H1 (cell line): ENCODE measurements at regions not wholly inside any gene's neighbourhood (a gene's known extent, or its start where the extent isn't known, plus 50 kb on each side); places are given as distances from the start of the nearest gene placed in this dataset.
"Not testable (repeated sequence)": the region's sequence is repeated elsewhere in the genome, so short reads cannot be mapped to it uniquely, and the experiment has no call there.

Experiments
- CTCF ChIA-PET: fragments of 300-600 bp; sonication (Branson Sonifier 250); formaldehyde crosslinking; loops from one replicate; lab custom pipeline; 2021; ENCODE audit not compliant: partially characterized antibody; lab: Charles Lee
- POLR2A ChIA-PET: fragments of 300-600 bp; sonication (Branson Sonifier 250); formaldehyde crosslinking; loops from one replicate; lab custom pipeline; 2021; ENCODE audit warnings: inconsistent platforms; ENCODE audit not compliant: partially characterized antibody; lab: Charles Lee
- DNase-seq, 2 experiments: peaks; one replicate each; pipeline versions ENCODE4 v3.0.0 to v3.0.0-alpha.2; 2010 to 2022; ENCODE audit warnings: low spot score in 2 of 2, low read depth in 1 of 2, mixed read lengths in 1 of 2
- FAIRE-seq: peaks from 2 replicates; lab custom pipeline; 2011; peaks lifted over from hg19 to GRCh38; lab: Jason Lieb, UNC
- H2AFZ ChIP-seq: 2 replicates; pipeline ENCODE4 v1.8.1; 2012; ENCODE audit warnings: low read length, inconsistent platforms
- H2AK5ac ChIP-seq: 2 replicates; pipeline ENCODE4 v1.6.1; 2013; ENCODE audit warnings: low read depth, low read length
- H2BK120ac ChIP-seq: replicated peaks from 2 replicates; pipeline ENCODE3; 2013; ENCODE audit warnings: low read depth, low read length, inconsistent platforms
- H2BK12ac ChIP-seq: 2 replicates; pipeline ENCODE4 v1.6.1; 2013; ENCODE audit warnings: low read depth, low read length
- H2BK15ac ChIP-seq: 2 replicates; pipeline ENCODE4 v1.6.1; 2013; ENCODE audit warnings: low read length
- H2BK20ac ChIP-seq: 2 replicates; pipeline ENCODE4 v1.6.1; 2013; ENCODE audit warnings: low read length
- H2BK5ac ChIP-seq: 2 replicates; pipeline ENCODE4 v1.6.1; 2013; ENCODE audit warnings: low read depth, low read length
- H3K14ac ChIP-seq: 2 replicates; pipeline ENCODE4 v1.6.1; 2013; ENCODE audit warnings: inconsistent platforms; ENCODE audit not compliant: insufficient read length
- H3K18ac ChIP-seq: 2 replicates; pipeline ENCODE4 v1.6.1; 2013; ENCODE audit warnings: low read length; ENCODE audit errors: extremely low read depth
- H3K23ac ChIP-seq: 2 replicates; pipeline ENCODE4 v1.6.1; 2013; ENCODE audit warnings: inconsistent platforms; ENCODE audit not compliant: insufficient read length
- H3K23me2 ChIP-seq: 2 replicates; pipeline ENCODE4 v1.6.1; 2013; ENCODE audit warnings: low read depth, low read length
- H3K27ac ChIP-seq: 2 replicates; pipeline ENCODE4 v1.6.1; 2011; ENCODE audit warnings: low read depth, low read length, inconsistent platforms
- H3K27me3 ChIP-seq, 4 experiments: replicated peaks in 1 of 4; 1 replicate in 1 of 4; 2 replicates in 3 of 4; pipeline versions ENCODE4 v1.6.1 to v1.8.1; 2011 to 2013; ENCODE audit warnings: low read length in 3 of 4, mild to moderate bottlenecking in 3 of 4, inconsistent platforms in 2 of 4, mixed read lengths in 2 of 4, moderate library complexity in 1 of 4; ENCODE audit not compliant: control insufficient read depth in 3 of 4, insufficient read depth in 3 of 4; ENCODE audit errors: extremely low read depth in 1 of 4
- H3K36me3 ChIP-seq, 4 experiments: 2 replicates each; pipeline versions ENCODE4 v1.6.1 to v1.8.1; 2011 to 2013; ENCODE audit warnings: mild to moderate bottlenecking in 4 of 4, low read length in 3 of 4, moderate library complexity in 2 of 4, control low read depth in 1 of 4, inconsistent platforms in 1 of 4; ENCODE audit not compliant: insufficient read depth in 4 of 4, control insufficient read depth in 2 of 4
- H3K4ac ChIP-seq: replicated peaks from 2 replicates; pipeline ENCODE3; 2013; ENCODE audit warnings: low read length, low read depth, mixed read lengths, inconsistent platforms; ENCODE audit not compliant: insufficient read length
- H3K4me1 ChIP-seq, 4 experiments: replicated peaks in 1 of 4; 1 replicate in 1 of 4; 2 replicates in 3 of 4; pipeline versions ENCODE4 v1.6.1 to v1.8.1; 2011 to 2013; ENCODE audit warnings: low read length in 3 of 4, inconsistent platforms in 2 of 4, mixed read lengths in 1 of 4; ENCODE audit not compliant: insufficient read depth in 4 of 4, control insufficient read depth in 3 of 4
- H3K4me2 ChIP-seq, 2 experiments: 2 replicates each; pipeline versions ENCODE4 v1.6.1 to v1.8.1; 2011 to 2013; ENCODE audit warnings: low read depth in 2 of 2, low read length in 2 of 2, control low read depth in 1 of 2, inconsistent platforms in 1 of 2, mild to moderate bottlenecking in 1 of 2; ENCODE audit not compliant: insufficient read depth in 1 of 2
- H3K4me3 ChIP-seq, 4 experiments: fragments of 200-600, 300-600 bp in 1 of 4; sonication (generic), shearing (Covaris generic), sonication (Bioruptor Twin) in 1 of 4; 2 replicates each; pipeline versions ENCODE4 v1.5.1 to v1.8.1; 2011 to 2016; ENCODE audit warnings: low read length in 4 of 4, low read depth in 3 of 4, control low read depth in 2 of 4, inconsistent platforms in 2 of 4, mild to moderate bottlenecking in 2 of 4, mixed read lengths in 1 of 4, moderate library complexity in 1 of 4; ENCODE audit not compliant: insufficient read depth in 2 of 4; ENCODE audit errors: extremely low read depth in 1 of 4
- H3K56ac ChIP-seq: replicated peaks from 2 replicates; pipeline ENCODE3; 2013; ENCODE audit warnings: low read depth, mild to moderate bottlenecking, mixed read lengths, low read length, inconsistent platforms; ENCODE audit not compliant: insufficient read length
- H3K79me1 ChIP-seq: 2 replicates; pipeline ENCODE4 v1.6.1; 2013; ENCODE audit warnings: low read depth, low read length, control low read depth
- H3K79me2 ChIP-seq, 2 experiments: 2 replicates each; pipeline versions ENCODE4 v1.6.1 to v1.8.1; 2012 to 2013; ENCODE audit warnings: low read length in 2 of 2, mild to moderate bottlenecking in 2 of 2, inconsistent platforms in 1 of 2; ENCODE audit not compliant: insufficient read depth in 2 of 2, control insufficient read depth in 1 of 2
- H3K9ac ChIP-seq, 4 experiments: replicated peaks in 1 of 4; 1 replicate in 1 of 4; 2 replicates in 3 of 4; pipeline versions ENCODE4 v1.6.1 to v1.8.1; 2011 to 2013; ENCODE audit warnings: low read depth in 3 of 4, low read length in 3 of 4, control low read depth in 2 of 4, mild to moderate bottlenecking in 2 of 4, moderate library complexity in 2 of 4, inconsistent platforms in 1 of 4; ENCODE audit errors: extremely low read depth in 1 of 4
- H3K9me3 ChIP-seq, 2 experiments: 2 replicates each; pipeline versions ENCODE4 v1.6.1 to v1.8.1; 2012 to 2013; ENCODE audit warnings: mild to moderate bottlenecking in 2 of 2, moderate library complexity in 2 of 2, control low read depth in 1 of 2, inconsistent platforms in 1 of 2, low read depth in 1 of 2, low read length in 1 of 2, mixed read lengths in 1 of 2; ENCODE audit not compliant: insufficient read depth in 2 of 2
- H4K20me1 ChIP-seq, 2 experiments: replicated peaks in 1 of 2; 2 replicates each; pipeline versions ENCODE3 to v1.8.1; 2011 to 2013; ENCODE audit warnings: inconsistent platforms in 2 of 2, low read length in 2 of 2, mild to moderate bottlenecking in 1 of 2; ENCODE audit not compliant: insufficient read depth in 2 of 2, control insufficient read depth in 1 of 2
- H4K5ac ChIP-seq: 2 replicates; pipeline ENCODE4 v1.6.1; 2013; ENCODE audit warnings: low read length, low read depth, mixed read lengths, inconsistent platforms; ENCODE audit not compliant: insufficient read length
- H4K8ac ChIP-seq: 2 replicates; pipeline ENCODE4 v1.8.0; 2013; ENCODE audit warnings: mild to moderate bottlenecking, moderate library complexity, low read length, inconsistent platforms; ENCODE audit not compliant: insufficient read depth; ENCODE audit errors: extremely low read depth
- H4K91ac ChIP-seq: replicated peaks from 2 replicates; pipeline ENCODE3; 2013; ENCODE audit warnings: low read length, mixed read lengths, inconsistent platforms; ENCODE audit not compliant: insufficient read length
- RNF2 ChIP-seq: fragments of 200-900, 300-1000 bp; sonication (generic); IDR thresholded peaks from 2 replicates; pipeline ENCODE4 v1.7.1; 2016; ENCODE audit warnings: borderline replicate concordance, low read depth, mild to moderate bottlenecking, antibody characterized with exemption, low read length; ENCODE audit not compliant: poor library complexity, severe bottlenecking; ENCODE audit errors: missing control alignments
- WGBS, 2 experiments: shearing (Covaris generic) in 1 of 2; methylation state at CpG; one replicate each; pipeline versions ENCODE4 v1.1.6 to v1.1.7; 2013 to 2015; ENCODE audit warnings: low lambda C conversion rate in 2 of 2, mixed read lengths in 2 of 2, inconsistent platforms in 1 of 2, low coverage in 1 of 2, missing lambda C conversion rate in 1 of 2; ENCODE audit not compliant: insufficient replicate concordance in 2 of 2, insufficient coverage in 1 of 2, insufficient read length in 1 of 2; ENCODE audit errors: extremely low coverage in 1 of 2, missing lambda C conversion rate in 1 of 2; 5-methylcytosine and 5-hydroxymethylcytosine counted together
- TF ChIP-seq, protein P1 (sequence below), 3 experiments: IDR thresholded peaks; 1 replicate in 2 of 3; 2 replicates in 1 of 3; pipeline versions ENCODE4 v1.5.1 to v1.6.1; 2011; ENCODE audit warnings: low read length in 3 of 3, mild to moderate bottlenecking in 3 of 3, inconsistent platforms in 2 of 3, low read depth in 1 of 3, moderate library complexity in 1 of 3; ENCODE audit not compliant: insufficient read depth in 1 of 3; ENCODE audit errors: control extremely low read depth in 1 of 3

DNA sequence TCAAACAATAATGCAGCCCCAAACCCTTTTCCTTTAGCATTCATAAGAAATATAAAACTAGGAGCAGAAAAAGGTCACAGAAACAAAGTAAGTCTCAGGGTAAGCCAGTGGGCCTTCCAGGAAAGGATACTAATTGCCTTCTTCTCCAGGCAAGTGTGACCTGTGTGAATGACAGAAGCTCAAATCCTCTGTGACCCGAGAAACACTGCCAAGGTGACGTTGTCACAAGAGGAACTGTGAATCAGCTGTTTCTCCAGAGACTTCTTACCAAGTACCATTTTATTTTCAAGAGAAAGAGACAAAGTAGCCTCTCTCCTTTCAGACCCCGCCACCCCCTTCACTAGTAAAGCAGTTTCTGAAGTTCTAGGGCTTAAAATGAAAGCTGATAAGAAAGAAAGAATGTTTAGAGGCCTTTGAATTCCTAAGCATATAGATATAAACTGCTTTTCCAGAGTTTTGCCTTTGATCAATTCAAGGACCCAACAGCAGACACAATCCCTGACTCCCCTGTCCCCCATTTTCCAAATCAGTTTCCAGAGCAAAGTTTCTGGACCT, 155.6 kb downstream of the NUF2 start (continued):
- TF ChIP-seq, protein P1, sequence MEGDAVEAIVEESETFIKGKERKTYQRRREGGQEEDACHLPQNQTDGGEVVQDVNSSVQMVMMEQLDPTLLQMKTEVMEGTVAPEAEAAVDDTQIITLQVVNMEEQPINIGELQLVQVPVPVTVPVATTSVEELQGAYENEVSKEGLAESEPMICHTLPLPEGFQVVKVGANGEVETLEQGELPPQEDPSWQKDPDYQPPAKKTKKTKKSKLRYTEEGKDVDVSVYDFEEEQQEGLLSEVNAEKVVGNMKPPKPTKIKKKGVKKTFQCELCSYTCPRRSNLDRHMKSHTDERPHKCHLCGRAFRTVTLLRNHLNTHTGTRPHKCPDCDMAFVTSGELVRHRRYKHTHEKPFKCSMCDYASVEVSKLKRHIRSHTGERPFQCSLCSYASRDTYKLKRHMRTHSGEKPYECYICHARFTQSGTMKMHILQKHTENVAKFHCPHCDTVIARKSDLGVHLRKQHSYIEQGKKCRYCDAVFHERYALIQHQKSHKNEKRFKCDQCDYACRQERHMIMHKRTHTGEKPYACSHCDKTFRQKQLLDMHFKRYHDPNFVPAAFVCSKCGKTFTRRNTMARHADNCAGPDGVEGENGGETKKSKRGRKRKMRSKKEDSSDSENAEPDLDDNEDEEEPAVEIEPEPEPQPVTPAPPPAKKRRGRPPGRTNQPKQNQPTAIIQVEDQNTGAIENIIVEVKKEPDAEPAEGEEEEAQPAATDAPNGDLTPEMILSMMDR (IDR thresholded peaks at IDR 0.05; ENCODE audit: control extremely low read depth in 1 of 3, insufficient read depth in 1 of 3, low read depth in 1 of 3, low read length in 3 of 3): no peak
- TF ChIP-seq RNF2: no peak

DNA sequence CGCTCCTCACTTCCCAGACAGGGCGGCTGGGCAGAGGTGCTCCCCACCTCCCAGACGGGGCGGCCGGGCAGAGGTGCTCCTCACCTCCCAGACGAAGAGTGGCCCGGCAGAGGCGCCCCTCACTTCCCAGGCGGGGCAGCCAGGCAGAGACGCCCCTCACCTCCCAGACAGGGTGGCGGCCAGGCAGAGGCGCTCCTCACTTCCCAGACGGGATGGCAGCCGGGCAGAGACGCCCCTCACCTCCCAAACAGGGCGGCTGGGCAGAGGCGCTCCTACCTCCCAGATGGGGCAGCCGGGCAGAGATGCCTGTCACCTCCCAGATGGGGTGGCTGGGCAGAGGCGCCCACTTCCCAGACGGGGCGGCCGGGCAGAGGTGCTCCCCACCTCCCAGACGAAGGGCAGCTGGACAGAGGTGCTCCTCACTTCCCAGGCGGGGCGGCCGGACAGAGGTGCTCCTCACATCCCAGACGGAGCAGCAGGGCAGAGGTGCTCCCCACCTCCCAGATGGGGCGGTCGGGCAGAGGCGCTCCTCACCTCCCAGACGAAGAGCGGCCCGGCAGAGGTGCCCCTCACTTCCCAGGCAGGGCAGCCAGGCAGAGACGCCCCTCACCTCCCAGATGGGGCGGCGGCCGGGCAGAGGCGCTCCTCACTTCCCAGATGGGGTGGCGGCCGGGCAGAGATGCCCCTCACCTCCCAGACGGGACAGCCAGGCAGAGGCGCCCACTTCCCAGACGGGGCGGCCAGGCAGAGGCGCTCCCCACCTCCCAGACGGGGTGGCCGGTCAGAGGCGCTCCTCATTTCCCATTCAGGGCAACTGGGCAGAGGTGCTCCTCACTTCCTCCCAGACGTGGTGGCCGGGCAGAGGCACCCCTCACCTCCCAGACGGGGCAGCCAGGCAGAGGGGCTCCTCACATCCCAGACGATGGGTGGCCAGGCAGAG, 176.9 kb downstream of the NUF2 start:
- H3K14ac ChIP-seq, FAIRE-seq, H2AFZ ChIP-seq, H3K27me3 ChIP-seq, H3K18ac ChIP-seq, H2BK120ac ChIP-seq, H4K91ac ChIP-seq, H2BK12ac ChIP-seq, H2BK15ac ChIP-seq, H4K5ac ChIP-seq, H3K4me1 ChIP-seq, H3K23ac ChIP-seq, H3K23me2 ChIP-seq, CTCF ChIA-PET, H3K27ac ChIP-seq, H3K79me1 ChIP-seq, H3K4me2 ChIP-seq, DNase-seq, POLR2A ChIA-PET, H3K79me2 ChIP-seq, H4K8ac ChIP-seq, H3K9ac ChIP-seq, H2BK20ac ChIP-seq, H3K56ac ChIP-seq, H4K20me1 ChIP-seq, H3K4ac ChIP-seq, H3K4me3 ChIP-seq, H2BK5ac ChIP-seq, H2AK5ac ChIP-seq: not testable (repeated sequence)
- Histone ChIP-seq H3K36me3 (peaks cover 0 to 10% (median 0%) of the 10 kb centered on the region in 4 experiments; a peak in 1 of 8 replicates), H3K9me3 (peaks cover 9 to 18% of the 10 kb centered on the region in 2 experiments)
- 94% methylated on average over 30 of the region's 52 CpGs; no CpG with 5 or more reads in 1 of the 2 experiments for WGBS, 2 experiments
